HepG2 (cell line): ENCODE measurements at regions not wholly inside any gene's neighbourhood (a gene's known extent, or its start where the extent isn't known, plus 50 kb on each side); places are given as distances from the start of the nearest gene placed in this dataset.

Experiments
- ATAC-seq: fragments of 200-7000 bp; cut with Tn5 transposase; 3 replicates; pipeline ENCODE4 v1.9.1; 2020; ENCODE audit warnings: mild to moderate bottlenecking, moderate library complexity
- BruUV-seq: library from RNA; stranded (reverse); fragments of 400-500 nt; replicated peaks from 2 replicates; lab custom pipeline; 2021; lab: Mats Ljungman, UMichigan
- CTCF ChIA-PET: fragments of 300-600 bp; formaldehyde crosslinking; extraction: SDS; loops from one replicate; lab custom pipeline; 2021; ENCODE audit warnings: low total read pairs, inconsistent platforms, low intra/inter-chr PET ratio; lab: Yijun Ruan, JAX
- POLR2A ChIA-PET: fragments of 350-600 bp; sonication (Branson Sonifier 250); formaldehyde crosslinking; loops from one replicate; lab custom pipeline; 2020; ENCODE audit warnings: antibody characterized with exemption, inconsistent platforms; lab: Yijun Ruan, JAX
- DNase-seq: peaks from one replicate; pipeline ENCODE4 v3.0.0-alpha.2; 2015; ENCODE audit warnings: low spot score
- FAIRE-seq: peaks from 3 replicates; lab custom pipeline; 2011; peaks lifted over from hg19 to GRCh38; lab: Jason Lieb, UNC
- H2AFZ ChIP-seq: one replicate; pipeline ENCODE4 v1.6.1; 2011; ENCODE audit warnings: low read length, inconsistent platforms
- H3K27ac ChIP-seq: fragments of 300-600 bp; 3 replicates; pipeline ENCODE4 v1.8.0; 2011; ENCODE audit warnings: mixed run types, mild to moderate bottlenecking, mixed read lengths, low read length, inconsistent platforms; ENCODE audit not compliant: insufficient read depth; ENCODE audit errors: extremely low read length
- H3K27me3 ChIP-seq, 2 experiments: fragments of 200-600 bp in 1 of 2; 2 replicates in 1 of 2; 3 replicates in 1 of 2; pipeline versions ENCODE4 v1.6.0 to v1.8.0; 2011; ENCODE audit warnings: low read length in 2 of 2, mild to moderate bottlenecking in 2 of 2, moderate library complexity in 2 of 2, inconsistent platforms in 1 of 2; ENCODE audit not compliant: insufficient read depth in 2 of 2, control insufficient read depth in 1 of 2
- H3K36me3 ChIP-seq, 2 experiments: fragments of 200-600 bp in 1 of 2; replicated peaks in 1 of 2; 2 replicates in 1 of 2; 3 replicates in 1 of 2; pipeline versions ENCODE4 v1.5.1 to v1.8.0; 2011; ENCODE audit warnings: low read length in 2 of 2, inconsistent platforms in 1 of 2; ENCODE audit not compliant: insufficient read depth in 2 of 2, control insufficient read depth in 1 of 2
- H3K4me1 ChIP-seq: 2 replicates; pipeline ENCODE4 v1.5.1; 2012; ENCODE audit warnings: low read length, inconsistent platforms; ENCODE audit not compliant: insufficient read depth
- H3K4me2 ChIP-seq: 2 replicates; pipeline ENCODE4 v1.6.0; 2011; ENCODE audit warnings: low read depth, low read length, inconsistent platforms
- H3K4me3 ChIP-seq, 3 experiments: fragments of 200-600 bp in 1 of 3; sonication (generic), shearing (Covaris generic) in 1 of 3; replicated peaks in 1 of 3; 2 replicates each; pipeline ENCODE4 v1.5.1; 2011 to 2016; ENCODE audit warnings: low read length in 3 of 3, inconsistent platforms in 2 of 3, low read depth in 2 of 3, mild to moderate bottlenecking in 2 of 3, control low read depth in 1 of 3, mixed read lengths in 1 of 3; ENCODE audit not compliant: insufficient read depth in 1 of 3
- H3K79me2 ChIP-seq: one replicate; pipeline ENCODE4 v1.6.1; 2011; ENCODE audit warnings: low read length, inconsistent platforms; ENCODE audit not compliant: insufficient read depth
- H3K9ac ChIP-seq: 2 replicates; pipeline ENCODE4 v1.6.0; 2011; ENCODE audit warnings: mild to moderate bottlenecking, low read depth, low read length, inconsistent platforms; ENCODE audit not compliant: insufficient read depth
- H3K9me3 ChIP-seq: 2 replicates; pipeline ENCODE4 v1.5.1; 2012; ENCODE audit warnings: mild to moderate bottlenecking, low read length
- H4K20me1 ChIP-seq: 2 replicates; pipeline ENCODE4 v1.6.0; 2011; ENCODE audit warnings: inconsistent platforms, mild to moderate bottlenecking, low read length, moderate library complexity; ENCODE audit not compliant: insufficient read depth
- PHB2 ChIP-seq: fragments of 450-650 bp; IDR thresholded peaks from 2 replicates; pipeline ENCODE4 v1.6.1; 2018; ENCODE audit not compliant: partially characterized antibody
- WGBS: methylation state at CpG from one replicate; pipeline ENCODE4 v1.1.6; 2017; ENCODE audit warnings: low lambda C conversion rate; 5-methylcytosine and 5-hydroxymethylcytosine counted together
- in situ Hi-C: cut with HindIII; loops from 2 replicates; pipeline ENCODE4 v1.10.0; 2017; ENCODE audit warnings: low pct_unique_long_range_greater_than_20kb; ENCODE audit not compliant: extremely low pct_ligation_motif_present
- intact Hi-C: fragments of 100-400 bp; cut with micrococcal nuclease; formaldehyde crosslinking; loops from one replicate; pipeline ENCODE4 v1.10.0; 2022; ENCODE audit not compliant: unreplicated experiment

DNA sequence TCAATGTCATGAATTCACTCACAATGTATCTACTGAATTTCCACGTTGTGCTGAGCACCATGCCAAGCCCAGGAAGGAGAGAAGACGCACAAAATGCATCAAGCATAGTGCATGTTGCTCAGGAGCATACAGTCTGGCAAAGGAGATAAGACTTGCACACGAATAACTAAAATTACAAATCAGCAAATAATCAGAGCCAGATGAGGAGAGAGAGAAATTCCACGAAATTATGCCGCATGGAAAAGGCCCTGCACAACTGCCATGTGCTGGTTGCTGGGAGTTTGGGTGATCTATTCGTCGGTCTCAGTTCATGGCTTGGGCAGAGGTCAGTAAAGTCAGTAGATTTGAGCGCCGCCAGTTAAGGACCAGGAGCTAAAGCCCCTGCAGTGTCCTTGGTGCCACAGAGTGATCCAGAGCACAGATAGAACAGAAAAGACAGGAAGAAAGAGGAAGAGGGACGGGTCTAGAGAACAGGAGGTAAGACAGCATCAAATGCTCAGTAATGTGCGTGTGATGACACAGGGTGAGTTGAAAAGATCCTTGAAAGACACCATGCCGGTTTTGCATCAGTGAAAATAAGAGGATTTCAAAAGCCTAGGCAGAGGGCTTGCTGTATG, 55.1 kb upstream of the ZNF281 start:
- ATAC-seq (no peak), FAIRE-seq (no peak), DNase-seq (no peak)
- Histone ChIP-seq H3K79me2 (no peaks in the 10 kb centered on the region), H3K4me1 (no peaks in the 10 kb centered on the region), H3K4me3 (no peak overlapping the region), H2AFZ (no peak overlapping the region), H3K9me3 (no peaks in the 10 kb centered on the region), H3K36me3 (no peaks in the 10 kb centered on the region), H3K27ac (no peak overlapping the region), H3K27me3 (no peaks in the 10 kb centered on the region), H3K9ac (no peak overlapping the region), H4K20me1 (no peaks in the 10 kb centered on the region), H3K4me2 (no peak overlapping the region)
- POLR2A ChIA-PET = no interaction called here
- no TSS peak for BruUV-seq
- intact Hi-C loops (no loop called here), in situ Hi-C loops (no loop called here)
- WGBS = 49% methylated on average over 12 of the region's 12 CpGs
- CTCF ChIA-PET = no interaction called here
- no peak for TF ChIP-seq PHB2
